Kasumi-1 (cell line): ENCODE measurements at regions not wholly inside any gene's neighbourhood (a gene's known extent, or its start where the extent isn't known, plus 50 kb on each side); places are given as distances from the start of the nearest gene placed in this dataset.

Source experiments
- DNase-seq, 2 experiments: peaks; one replicate each; lab custom pipeline; 2025; lab: John Stamatoyannopoulos, UW

GRCh38 chr22:23522623-23523251, 57.4 kb downstream of the IGLL1 start:
- DNase-seq: no peak

- peak; percentile 45 to 62 for DNase-seq
These were observed 58.5 kb downstream of the IGLL1 start for GRCh38 chr22:23521441-23522113.

DNA sequence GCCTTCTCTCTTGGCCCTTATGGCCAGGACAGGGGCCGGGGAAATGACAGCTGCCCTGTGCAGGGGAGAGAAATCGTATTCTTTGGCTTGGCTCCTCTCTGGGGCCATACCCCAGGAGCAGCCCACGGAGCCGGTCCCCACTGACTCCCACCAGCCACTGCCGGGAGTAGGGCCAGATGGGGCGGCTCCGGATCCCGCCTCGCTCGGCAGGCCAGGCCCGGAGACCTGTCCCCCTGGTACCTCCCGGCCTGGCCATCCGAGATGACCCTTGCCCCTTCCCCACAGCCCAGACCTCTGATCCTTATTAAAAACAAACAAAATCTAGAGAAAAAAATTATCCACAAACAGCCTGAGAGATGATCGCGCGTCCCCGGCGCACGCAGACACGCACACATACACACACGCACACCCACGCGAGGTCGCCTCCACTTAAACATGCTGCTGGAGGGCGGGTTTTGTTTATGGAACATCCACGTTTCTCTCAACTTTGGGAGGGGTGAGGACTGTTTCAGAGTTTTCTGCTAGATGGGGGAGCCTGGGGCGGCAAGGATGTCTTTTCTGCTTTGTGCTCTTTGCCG, 59.1 kb downstream of the IGLL1 start:
- no peak for DNase-seq

GRCh38 chr22:23519442-23520157, 60.5 kb downstream of the IGLL1 start:
- DNase-seq: no peak

- DNase-seq: no peak
These were observed 61.5 kb downstream of the IGLL1 start for GRCh38 chr22:23518376-23519187.

- no peak for DNase-seq
These were observed 62.2 kb downstream of the IGLL1 start for GRCh38 chr22:23517804-23518375.

GRCh38 chr22:23516304-23516703, 63.8 kb downstream of the IGLL1 start:
- DNase-seq: no peak

DNA sequence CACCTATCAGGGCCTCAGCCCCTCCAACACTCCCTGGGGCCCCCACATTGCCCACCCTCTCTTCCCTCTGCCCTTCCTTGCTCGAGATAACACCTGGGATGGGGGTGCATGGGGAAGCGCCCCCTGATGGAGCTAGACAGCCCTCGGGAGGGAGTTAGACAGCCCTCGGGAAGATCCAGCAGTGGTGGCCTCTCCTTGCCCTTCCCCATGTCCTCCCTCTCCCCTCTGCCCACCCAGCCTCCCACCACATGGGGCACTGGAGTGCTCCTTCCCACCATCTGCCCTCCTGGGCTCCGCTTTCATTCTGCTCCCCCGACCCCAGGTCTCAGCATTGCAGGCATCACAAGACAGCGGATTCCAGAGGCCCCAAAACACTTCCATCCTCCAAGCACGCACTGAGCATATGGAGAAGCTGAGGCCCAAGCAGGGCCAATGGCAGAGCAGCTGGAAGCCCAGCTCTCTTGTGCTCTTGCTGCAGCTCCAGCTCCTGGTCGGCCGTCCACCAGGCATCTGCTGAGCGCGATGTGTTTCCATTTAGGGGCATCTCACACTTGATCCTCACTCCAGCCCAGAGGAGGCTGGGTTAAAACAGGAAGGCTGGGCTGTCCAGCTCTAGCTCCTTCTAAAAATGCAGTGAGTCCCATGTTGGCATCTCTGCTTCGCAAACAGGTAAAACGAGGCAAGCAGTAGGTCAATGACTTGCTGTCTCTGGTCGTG, 65.6 kb downstream of the IGLL1 start:
- no peak for DNase-seq

GRCh38 chr22:23513705-23514104, 66.4 kb downstream of the IGLL1 start:
- no peak for DNase-seq

- no peak for DNase-seq
These were observed 67.0 kb downstream of the IGLL1 start for GRCh38 chr22:23513133-23513532.

DNA sequence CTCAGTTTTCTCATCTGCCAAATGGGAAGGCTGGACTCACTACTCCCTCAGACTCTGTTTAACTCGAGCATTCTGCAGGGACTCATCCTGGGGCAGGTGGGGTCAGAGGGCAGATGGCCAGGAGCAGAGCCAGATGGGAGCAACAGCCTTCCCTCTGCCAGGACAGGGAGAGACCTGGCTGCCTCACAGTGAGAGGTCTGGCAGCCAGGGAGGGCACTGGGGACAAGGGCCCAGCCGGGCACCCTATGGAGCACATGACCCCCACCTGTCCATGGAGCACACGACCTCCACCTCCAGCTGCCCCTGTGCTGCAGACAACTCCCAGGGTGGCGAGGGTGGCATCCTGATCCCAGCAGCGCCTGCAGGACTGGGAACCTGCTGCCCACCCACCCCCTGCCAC, 67.4 kb downstream of the IGLL1 start:
- no peak for DNase-seq

DNA sequence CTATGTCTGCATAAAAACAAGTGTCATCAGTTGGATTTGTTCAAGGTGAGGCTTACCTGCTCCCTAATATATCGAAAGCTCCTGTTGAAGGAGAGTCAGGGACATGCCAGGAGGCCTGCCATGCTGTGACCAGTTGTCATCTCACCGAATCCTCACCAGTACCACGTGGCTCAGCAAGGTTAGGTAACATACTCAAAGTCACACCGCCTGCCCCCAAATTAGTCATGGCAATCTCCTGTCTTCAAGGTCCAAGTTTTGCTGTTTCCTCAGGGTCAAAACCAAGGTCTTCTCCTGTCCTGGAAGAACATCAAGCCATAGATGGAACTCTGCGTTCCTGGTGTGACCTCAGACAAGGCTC, 67.8 kb downstream of the IGLL1 start:
- no peak for DNase-seq

- no peak for DNase-seq
These were observed 68.3 kb downstream of the IGLL1 start for GRCh38 chr22:23511627-23512347.

- DNase-seq: no peak
These were observed 70.4 kb downstream of the IGLL1 start for GRCh38 chr22:23509571-23510302.

DNA sequence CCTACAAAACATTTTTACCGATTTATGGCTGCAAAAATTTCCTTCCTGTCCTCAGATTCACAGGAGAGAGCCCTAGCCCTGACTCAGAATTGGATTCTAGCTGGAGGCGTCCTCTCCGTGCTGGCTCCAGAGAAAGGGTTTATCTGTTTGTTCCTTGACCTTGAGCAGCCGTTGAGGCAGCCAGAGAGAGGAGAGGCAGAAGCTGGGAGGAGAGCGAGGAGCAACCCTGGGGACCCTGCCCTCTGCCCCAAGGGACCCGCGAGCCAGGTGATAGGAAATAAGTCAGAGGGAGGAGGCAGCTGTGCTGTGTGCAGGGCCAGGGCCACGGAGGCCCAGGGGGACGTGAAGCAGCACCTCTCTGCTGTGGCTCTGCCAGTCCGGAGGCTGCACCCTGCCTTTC, 75.6 kb downstream of the IGLL1 start:
- DNase-seq: no peak

GRCh38 chr22:23503736-23504440, 76.2 kb downstream of the IGLL1 start:
- DNase-seq: no peak

GRCh38 chr22:23503142-23503541, 76.9 kb downstream of the IGLL1 start:
- DNase-seq: no peak

DNA sequence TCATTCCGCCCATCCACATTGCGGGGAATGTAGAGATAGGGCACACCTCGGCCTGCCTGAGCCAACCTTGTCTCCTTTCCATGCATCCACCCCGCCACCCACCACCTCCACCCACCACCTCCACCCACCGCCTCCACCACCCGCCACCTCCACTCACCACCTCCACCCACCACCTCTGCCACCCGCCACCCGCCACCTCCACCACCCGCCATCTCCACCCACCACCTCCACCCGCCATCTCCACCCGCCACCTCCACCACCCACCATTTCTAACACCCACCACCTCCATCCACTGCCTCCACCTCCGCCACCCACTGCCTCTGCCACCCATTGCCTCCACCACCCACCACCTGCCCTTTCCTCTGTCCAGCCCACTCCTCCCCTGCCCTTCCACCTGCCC, 78.4 kb downstream of the IGLL1 start:
- no peak for DNase-seq

- DNase-seq: no peak
These were observed 78.8 kb downstream of the IGLL1 start for GRCh38 chr22:23501261-23501619.
